Caco-2 (cell line): ENCODE measurements at regions not wholly inside any gene's neighbourhood (a gene's known extent, or its start where the extent isn't known, plus 50 kb on each side); places are given as distances from the start of the nearest gene placed in this dataset.

Source experiments
- BruUV-seq: library from RNA; stranded (reverse); fragments of 400-500 nt; replicated peaks from 2 replicates; lab custom pipeline; 2021; lab: Mats Ljungman, UMichigan
- CTCF ChIA-PET: fragments of 300-600 bp; sonication (Branson Sonifier 250); formaldehyde crosslinking; loops from one replicate; lab custom pipeline; 2022; ENCODE audit warnings: antibody characterized with exemption; lab: Charles Lee
- POLR2A ChIA-PET: fragments of 300-600 bp; sonication (Branson Sonifier 250); formaldehyde crosslinking; loops from one replicate; lab custom pipeline; 2022; ENCODE audit warnings: antibody characterized with exemption; lab: Charles Lee
- DNase-seq, 2 experiments: peaks; one replicate each; pipeline versions ENCODE4 v3.0.0 to v3.0.0-alpha.2; 2020 to 2022
- H3K27me3 ChIP-seq: replicated peaks from 2 replicates; pipeline ENCODE4 v1.6.0; 2011; ENCODE audit warnings: low read length; ENCODE audit not compliant: control insufficient read depth, insufficient read depth
- H3K36me3 ChIP-seq: 2 replicates; pipeline ENCODE4 v1.5.1; 2011; ENCODE audit warnings: low read length; ENCODE audit not compliant: control insufficient read depth, insufficient read depth
- H3K4me1 ChIP-seq: fragments of 250-450 bp; sonication (Bioruptor Pico); 2 replicates; pipeline ENCODE4 v1.5.1; 2020; ENCODE audit warnings: mild to moderate bottlenecking
- H3K4me3 ChIP-seq: 2 replicates; pipeline ENCODE4 v1.5.1; 2011; ENCODE audit warnings: low read depth, mild to moderate bottlenecking, control low read depth, low read length
- H3K9me3 ChIP-seq: fragments of 250-450 bp; sonication (Bioruptor Pico); 2 replicates; pipeline ENCODE4 v1.5.1; 2020; ENCODE audit warnings: mild to moderate bottlenecking, moderate library complexity
- H3K27ac Mint-ChIP-seq: one replicate; pipeline ENCODE4 v1.8.0; 2022; ENCODE audit warnings: mixed read lengths; ENCODE audit not compliant: unreplicated experiment
- H3K27me3 Mint-ChIP-seq: one replicate; pipeline ENCODE4 v1.8.0; 2022; ENCODE audit warnings: mixed read lengths; ENCODE audit not compliant: insufficient read depth, unreplicated experiment
- H3K36me3 Mint-ChIP-seq: one replicate; pipeline ENCODE4 v1.8.0; 2022; ENCODE audit warnings: mild to moderate bottlenecking, mixed read lengths; ENCODE audit not compliant: insufficient read depth, unreplicated experiment
- H3K4me1 Mint-ChIP-seq: one replicate; pipeline ENCODE4 v1.8.0; 2022; ENCODE audit warnings: low read depth, mixed read lengths; ENCODE audit not compliant: unreplicated experiment
- H3K4me3 Mint-ChIP-seq: one replicate; pipeline ENCODE4 v1.8.0; 2022; ENCODE audit warnings: mild to moderate bottlenecking, moderate library complexity, mixed read lengths; ENCODE audit not compliant: unreplicated experiment
- H3K9me3 Mint-ChIP-seq: one replicate; pipeline ENCODE4 v1.8.0; 2022; ENCODE audit warnings: mixed read lengths; ENCODE audit not compliant: unreplicated experiment
- intact Hi-C: fragments of 100-400 bp; cut with micrococcal nuclease; formaldehyde crosslinking; loops from one replicate; pipeline ENCODE4 v1.10.0; 2022; ENCODE audit not compliant: unreplicated experiment
- TF ChIP-seq, protein P1 (sequence below), 2 experiments: fragments of 200-600 bp in 1 of 2; IDR thresholded peaks; 1 replicate in 1 of 2; 2 replicates in 1 of 2; pipeline versions ENCODE4 v1.5.1 to v1.8.0; 2011 to 2022; ENCODE audit warnings: antibody characterized with exemption in 1 of 2, control low read depth in 1 of 2, inconsistent platforms in 1 of 2, low read depth in 1 of 2, low read length in 1 of 2, mild to moderate bottlenecking in 1 of 2, moderate library complexity in 1 of 2; ENCODE audit not compliant: insufficient read depth in 1 of 2, severe bottlenecking in 1 of 2, unreplicated experiment in 1 of 2

DNA sequence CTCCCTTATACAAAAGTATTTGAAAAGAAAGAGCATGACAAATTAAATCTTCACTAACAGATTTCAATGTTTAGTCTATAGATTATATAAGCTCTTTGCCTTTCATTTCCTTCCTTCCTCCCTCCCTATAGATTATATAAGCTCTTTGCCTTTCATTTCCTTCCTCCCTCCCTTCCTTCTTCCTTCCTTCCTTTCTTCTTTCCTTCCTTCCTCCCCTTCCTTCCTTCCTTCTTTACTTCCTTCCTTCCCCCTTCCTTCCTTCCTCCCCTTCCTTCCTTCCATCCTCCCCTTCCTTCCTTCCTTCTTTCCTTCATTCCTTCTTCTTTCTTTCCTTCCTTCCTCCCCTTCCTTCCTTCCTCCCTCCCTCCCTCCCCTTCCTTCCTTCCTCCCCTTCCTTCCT is 209.8 kb upstream of the CBLB start:
- Mint-ChIP-seq H3K27ac (no peak overlapping the region), H3K9me3 (no peaks in the 10 kb centered on the region), H3K4me1 (no peaks in the 10 kb centered on the region), H3K4me3 (no peak overlapping the region), H3K36me3 (no peaks in the 10 kb centered on the region), H3K27me3 (no peaks in the 10 kb centered on the region)
- Histone ChIP-seq H3K36me3 (no peaks in the 10 kb centered on the region), H3K4me3 (no peak overlapping the region), H3K4me1 (no peaks in the 10 kb centered on the region), H3K27me3 (no peaks in the 10 kb centered on the region), H3K9me3 (no peaks in the 10 kb centered on the region)
- DNase-seq: no peak
- ChIA-PET POLR2A (no interaction called here), CTCF (no interaction called here)
- TF ChIP-seq, protein P1, sequence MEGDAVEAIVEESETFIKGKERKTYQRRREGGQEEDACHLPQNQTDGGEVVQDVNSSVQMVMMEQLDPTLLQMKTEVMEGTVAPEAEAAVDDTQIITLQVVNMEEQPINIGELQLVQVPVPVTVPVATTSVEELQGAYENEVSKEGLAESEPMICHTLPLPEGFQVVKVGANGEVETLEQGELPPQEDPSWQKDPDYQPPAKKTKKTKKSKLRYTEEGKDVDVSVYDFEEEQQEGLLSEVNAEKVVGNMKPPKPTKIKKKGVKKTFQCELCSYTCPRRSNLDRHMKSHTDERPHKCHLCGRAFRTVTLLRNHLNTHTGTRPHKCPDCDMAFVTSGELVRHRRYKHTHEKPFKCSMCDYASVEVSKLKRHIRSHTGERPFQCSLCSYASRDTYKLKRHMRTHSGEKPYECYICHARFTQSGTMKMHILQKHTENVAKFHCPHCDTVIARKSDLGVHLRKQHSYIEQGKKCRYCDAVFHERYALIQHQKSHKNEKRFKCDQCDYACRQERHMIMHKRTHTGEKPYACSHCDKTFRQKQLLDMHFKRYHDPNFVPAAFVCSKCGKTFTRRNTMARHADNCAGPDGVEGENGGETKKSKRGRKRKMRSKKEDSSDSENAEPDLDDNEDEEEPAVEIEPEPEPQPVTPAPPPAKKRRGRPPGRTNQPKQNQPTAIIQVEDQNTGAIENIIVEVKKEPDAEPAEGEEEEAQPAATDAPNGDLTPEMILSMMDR (IDR thresholded peaks at IDR 0.05; ENCODE audit: insufficient read depth in 1 of 2, low read depth in 1 of 2, low read length in 1 of 2, severe bottlenecking in 1 of 2, unreplicated experiment in 1 of 2): no peak
- no TSS peak for BruUV-seq
- intact Hi-C loops: no loop called here

DNA sequence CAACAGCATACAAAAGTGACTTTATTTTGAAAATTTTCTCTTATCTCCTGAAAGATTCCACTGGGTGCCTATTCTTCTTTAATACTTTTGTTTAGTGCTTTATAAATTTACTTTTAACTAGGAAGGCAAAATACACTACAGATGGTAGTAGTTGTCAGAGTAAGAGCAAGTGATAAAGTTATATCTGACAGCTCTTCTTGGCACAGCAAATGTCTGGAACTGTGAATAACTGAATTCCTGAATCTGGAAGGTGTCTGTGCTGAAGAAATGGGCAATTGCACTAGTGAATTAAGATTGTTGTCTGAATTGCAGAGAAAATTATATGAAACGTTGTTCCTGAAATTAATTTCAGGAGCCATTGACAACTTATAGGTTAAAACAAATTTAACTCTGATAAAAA is 213.8 kb upstream of the CBLB start:
- Mint-ChIP-seq H3K4me3 (no peak overlapping the region), H3K36me3 (peaks cover 5% of the 10 kb centered on the region), H3K27ac (no peak overlapping the region), H3K27me3 (no peaks in the 10 kb centered on the region), H3K9me3 (no peaks in the 10 kb centered on the region), H3K4me1 (peaks cover 9% of the 10 kb centered on the region)
- H3K27me3 ChIP-seq: no peaks in the 10 kb centered on the region
- no peaks in the 10 kb centered on the region for H3K4me1 ChIP-seq
- no peaks in the 10 kb centered on the region for H3K36me3 ChIP-seq
- POLR2A ChIA-PET: no interaction called here
- BruUV-seq: no TSS peak
- intact Hi-C loops: no loop called here
- CTCF ChIA-PET: no interaction called here
- DNase-seq: no peak
- no peaks in the 10 kb centered on the region for H3K9me3 ChIP-seq
- no peak overlapping the region for H3K4me3 ChIP-seq
- TF ChIP-seq, protein P1 (IDR thresholded peaks at IDR 0.05; ENCODE audit: insufficient read depth in 1 of 2, low read depth in 1 of 2, low read length in 1 of 2, severe bottlenecking in 1 of 2, unreplicated experiment in 1 of 2): no peak

DNA sequence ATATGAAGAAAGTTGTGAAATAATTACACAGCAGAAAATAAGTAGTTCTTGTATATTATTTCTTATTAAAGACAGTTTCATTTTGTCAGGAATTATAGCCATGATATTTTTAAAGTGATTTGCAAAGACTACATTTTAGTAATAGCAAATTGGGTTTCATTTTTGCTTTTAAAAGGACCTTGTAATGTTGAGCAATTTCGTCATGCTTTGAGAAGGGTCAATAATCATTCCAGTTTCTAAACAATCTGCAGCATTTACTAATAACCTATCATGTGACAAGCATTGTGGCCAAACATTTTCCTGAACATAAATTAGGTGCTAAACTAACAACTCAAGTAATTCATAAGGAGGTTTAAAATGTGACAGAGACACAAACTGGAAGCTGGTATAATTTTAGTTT is 214.4 kb upstream of the CBLB start:
- H3K27me3 ChIP-seq: no peaks in the 10 kb centered on the region
- no peak for DNase-seq
- Mint-ChIP-seq H3K4me1 (peaks cover 9% of the 10 kb centered on the region), H3K27me3 (no peaks in the 10 kb centered on the region), H3K4me3 (no peak overlapping the region), H3K36me3 (peaks cover 5% of the 10 kb centered on the region), H3K9me3 (no peaks in the 10 kb centered on the region), H3K27ac (no peak overlapping the region)
- ChIA-PET CTCF (no interaction called here), POLR2A (no interaction called here)
- BruUV-seq: no TSS peak
- no peaks in the 10 kb centered on the region for H3K4me1 ChIP-seq
- no peaks in the 10 kb centered on the region for H3K36me3 ChIP-seq
- no peak overlapping the region for H3K4me3 ChIP-seq
- intact Hi-C loops: no loop called here
- no peaks in the 10 kb centered on the region for H3K9me3 ChIP-seq
- TF ChIP-seq, protein P1 (IDR thresholded peaks at IDR 0.05; ENCODE audit: insufficient read depth in 1 of 2, low read depth in 1 of 2, low read length in 1 of 2, severe bottlenecking in 1 of 2, unreplicated experiment in 1 of 2): no peak
